ENCODE measurements at regions not wholly inside any gene's neighbourhood (a gene's known extent, or its start where the extent isn't known, plus 50 kb on each side); places are given as distances from the start of the nearest gene placed in this dataset.
"Not testable (repeated sequence)": the region's sequence is repeated elsewhere in the genome, so short reads cannot be mapped to it uniquely, and the experiment has no call there.

DNA sequence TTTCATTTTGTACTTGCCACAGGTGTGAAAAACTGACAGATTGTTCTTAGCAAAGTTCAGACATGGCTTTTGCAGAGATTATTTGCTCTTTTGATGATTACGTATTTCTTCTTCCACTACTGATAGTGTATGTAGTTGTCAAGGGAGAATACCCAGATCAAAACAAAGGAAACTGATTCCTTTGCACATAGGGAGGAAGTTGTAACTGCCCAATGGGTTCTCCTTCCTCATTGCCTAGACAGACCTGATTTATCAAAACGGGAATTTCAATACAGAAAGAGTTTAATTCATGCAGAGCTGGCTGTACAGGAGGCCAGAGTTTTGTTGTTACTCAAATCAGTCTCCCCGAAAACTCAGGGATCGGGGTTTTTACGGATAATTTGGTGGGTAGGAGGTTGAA lies 214.7 kb downstream of the BCAS1 start:
- no peaks in the 10 kb centered on the region for H3K36me3 ChIP-seq
- TF ChIP-seq POLR2A (IDR thresholded peaks at IDR 0.05): no peak
- TF ChIP-seq, protein P1, sequence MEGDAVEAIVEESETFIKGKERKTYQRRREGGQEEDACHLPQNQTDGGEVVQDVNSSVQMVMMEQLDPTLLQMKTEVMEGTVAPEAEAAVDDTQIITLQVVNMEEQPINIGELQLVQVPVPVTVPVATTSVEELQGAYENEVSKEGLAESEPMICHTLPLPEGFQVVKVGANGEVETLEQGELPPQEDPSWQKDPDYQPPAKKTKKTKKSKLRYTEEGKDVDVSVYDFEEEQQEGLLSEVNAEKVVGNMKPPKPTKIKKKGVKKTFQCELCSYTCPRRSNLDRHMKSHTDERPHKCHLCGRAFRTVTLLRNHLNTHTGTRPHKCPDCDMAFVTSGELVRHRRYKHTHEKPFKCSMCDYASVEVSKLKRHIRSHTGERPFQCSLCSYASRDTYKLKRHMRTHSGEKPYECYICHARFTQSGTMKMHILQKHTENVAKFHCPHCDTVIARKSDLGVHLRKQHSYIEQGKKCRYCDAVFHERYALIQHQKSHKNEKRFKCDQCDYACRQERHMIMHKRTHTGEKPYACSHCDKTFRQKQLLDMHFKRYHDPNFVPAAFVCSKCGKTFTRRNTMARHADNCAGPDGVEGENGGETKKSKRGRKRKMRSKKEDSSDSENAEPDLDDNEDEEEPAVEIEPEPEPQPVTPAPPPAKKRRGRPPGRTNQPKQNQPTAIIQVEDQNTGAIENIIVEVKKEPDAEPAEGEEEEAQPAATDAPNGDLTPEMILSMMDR (IDR thresholded peaks at IDR 0.05): no peak
- TF ChIP-seq EP300 (IDR thresholded peaks at IDR 0.05): no peak
- peaks cover 2% of the 10 kb centered on the region for H3K4me1 ChIP-seq (ENCODE audit: insufficient read depth)
- no peak overlapping the region for H3K27ac ChIP-seq
- DNase-seq: no peak
- H3K27me3 ChIP-seq: no peaks in the 10 kb centered on the region
- intact Hi-C loops (cut with DNase I): no loop called here
- 82 to 90% (median 83%) methylated on average over 5 of the region's 5 CpGs for WGBS, 3 donors
- H3K9me3 ChIP-seq: no peaks in the 10 kb centered on the region
- H3K4me3 ChIP-seq: no peak overlapping the region

DNA sequence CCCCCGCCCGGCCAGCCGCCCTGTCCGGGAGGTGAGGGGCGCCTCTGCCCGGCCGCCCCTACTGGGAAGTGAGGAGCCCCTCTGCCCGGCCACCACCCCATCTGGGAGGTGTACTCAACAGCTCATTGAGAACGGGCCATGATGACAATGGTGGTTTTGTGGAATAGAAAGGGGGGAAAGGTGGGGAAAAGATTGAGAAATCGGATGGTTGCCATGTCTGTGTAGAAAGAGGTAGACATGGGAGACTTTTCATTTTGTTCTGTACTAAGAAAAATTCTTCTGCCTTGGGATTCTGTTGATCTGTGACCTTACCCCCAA lies 215.8 kb downstream of the BCAS1 start:
- H3K27ac ChIP-seq; H3K9me3 ChIP-seq; H3K36me3 ChIP-seq; intact Hi-C loops (cut with DNase I); H3K4me3 ChIP-seq; H3K27me3 ChIP-seq; H3K4me1 ChIP-seq (ENCODE audit: insufficient read depth); DNase-seq: not testable (repeated sequence)
- 91 to 98% methylated on average over 7 to 9 of the region's 10 CpGs; no CpG with 5 or more reads in 1 of the 3 donors for WGBS, 3 donors

DNA sequence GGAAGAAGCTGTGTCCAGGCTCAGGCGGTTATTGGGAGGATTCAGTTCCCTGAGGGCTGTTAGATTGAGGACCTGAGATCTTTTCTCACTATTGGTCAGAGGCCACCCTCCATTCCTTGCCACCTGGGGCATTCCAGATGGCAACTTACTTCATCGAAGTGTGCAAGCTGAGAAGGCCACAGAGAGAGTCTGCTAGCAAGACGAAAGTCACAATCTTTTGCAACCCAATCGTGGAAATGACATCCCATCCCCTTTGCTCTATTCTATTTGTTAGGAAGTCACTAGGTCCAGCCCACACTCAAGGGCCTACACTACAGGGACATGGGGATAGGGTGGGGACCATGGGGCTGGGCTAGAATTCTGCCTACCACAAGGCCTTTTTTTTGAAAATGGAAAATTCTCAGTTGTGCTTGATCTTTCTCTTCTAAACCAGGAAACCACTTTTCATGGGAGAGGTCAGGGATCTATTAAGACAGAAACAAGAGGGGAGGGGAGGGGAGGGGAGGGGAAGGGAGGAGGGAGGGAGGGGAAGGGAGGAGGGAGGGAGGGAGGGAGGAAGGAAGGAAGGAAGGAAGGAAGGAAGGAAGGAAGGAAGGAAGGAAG lies 217.2 kb downstream of the BCAS1 start:
- Histone ChIP-seq H3K27me3 (no peaks in the 10 kb centered on the region), H3K4me1 (ENCODE audit: insufficient read depth) (peaks cover 2% of the 10 kb centered on the region), H3K27ac (no peak overlapping the region), H3K36me3 (no peaks in the 10 kb centered on the region), H3K4me3 (no peak overlapping the region), H3K9me3 (no peaks in the 10 kb centered on the region)
- DNase-seq: no peak
- 95 to 96% (median 96%) methylated on average over 4 of the region's 4 CpGs for WGBS, 3 donors
- intact Hi-C loops (cut with DNase I): no loop called here
- TF ChIP-seq POLR2A (IDR thresholded peaks at IDR 0.05) (no peak), EP300 (IDR thresholded peaks at IDR 0.05) (no peak)
- TF ChIP-seq, protein P1 (IDR thresholded peaks at IDR 0.05): no peak

DNA sequence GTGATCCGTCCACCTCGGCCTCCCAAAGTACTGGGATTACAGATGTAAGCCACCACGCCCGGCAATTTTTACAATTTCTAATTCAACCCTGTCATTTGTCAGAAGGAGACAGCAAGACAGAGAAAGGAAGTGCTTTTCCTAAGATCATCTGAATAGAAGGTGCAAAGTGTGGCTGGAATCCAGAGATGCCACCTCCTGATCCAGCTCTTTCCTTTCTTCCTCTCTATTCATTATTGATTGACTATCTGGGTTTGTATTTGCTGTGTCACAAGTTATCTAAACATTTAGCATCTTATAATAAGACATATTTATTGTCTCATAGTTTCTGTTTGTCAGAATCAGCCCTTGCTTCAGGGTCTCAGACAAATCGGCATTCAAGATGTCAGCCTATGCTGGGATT lies 217.7 kb downstream of the BCAS1 start:
- H3K36me3 ChIP-seq: no peaks in the 10 kb centered on the region
- H3K9me3 ChIP-seq: no peaks in the 10 kb centered on the region
- H3K27ac ChIP-seq: no peak overlapping the region
- no peak for DNase-seq
- WGBS, 3 donors: 96 to 97% (median 97%) methylated on average over 5 of the region's 5 CpGs
- H3K27me3 ChIP-seq: no peaks in the 10 kb centered on the region
- intact Hi-C loops (cut with DNase I): no loop called here
- no peaks in the 10 kb centered on the region for H3K4me1 ChIP-seq (ENCODE audit: insufficient read depth)
- no peak overlapping the region for H3K4me3 ChIP-seq
- TF ChIP-seq POLR2A (IDR thresholded peaks at IDR 0.05) (no peak), EP300 (IDR thresholded peaks at IDR 0.05) (no peak)
- TF ChIP-seq, protein P1 (IDR thresholded peaks at IDR 0.05): no peak

- Histone ChIP-seq H3K4me3 (no peak overlapping the region), H3K27me3 (no peaks in the 10 kb centered on the region), H3K36me3 (no peaks in the 10 kb centered on the region), H3K27ac (no peak overlapping the region), H3K9me3 (no peaks in the 10 kb centered on the region), H3K4me1 (ENCODE audit: insufficient read depth) (no peaks in the 10 kb centered on the region)
- no peak for DNase-seq
- intact Hi-C loops (cut with DNase I): no loop called here
- 48 to 54% (median 51%) methylated on average over 3 of the region's 3 CpGs for WGBS, 3 donors
- TF ChIP-seq, protein P1 (IDR thresholded peaks at IDR 0.05): no peak
- TF ChIP-seq POLR2A (IDR thresholded peaks at IDR 0.05) (no peak), EP300 (IDR thresholded peaks at IDR 0.05) (no peak)
These were observed 218.4 kb downstream of the BCAS1 start for GRCh38 chr20:53852014-53852413.
